GM23338 (cell line): ENCODE measurements at regions not wholly inside any gene's neighbourhood (a gene's known extent, or its start where the extent isn't known, plus 50 kb on each side); places are given as distances from the start of the nearest gene placed in this dataset.

ENCODE experiments used
- ATAC-seq: fragments of 200-7000 bp; cut with Tn5 transposase; 3 replicates; pipeline ENCODE4 v1.9.1; 2020
- DNase-seq: peaks from one replicate; pipeline ENCODE4 v3.0.0-alpha.2; 2015; ENCODE audit warnings: low spot score
- H2AFZ ChIP-seq: fragments of 200-600 bp; sonication (generic); 2 replicates; pipeline ENCODE4 v1.8.0; 2016; ENCODE audit warnings: antibody characterized with exemption, mild to moderate bottlenecking, moderate library complexity
- H3F3A ChIP-seq: fragments of 200-600 bp; sonication (generic); replicated peaks from 2 replicates; pipeline ENCODE4 v1.8.0; 2017; ENCODE audit warnings: antibody characterized with exemption, mixed run types, low read depth
- H3K27ac ChIP-seq: fragments of 200-600 bp; sonication (generic); 2 replicates; pipeline ENCODE4 v1.6.1; 2016; ENCODE audit warnings: low read depth
- H3K27me3 ChIP-seq: fragments of 200-600 bp; sonication (generic); 2 replicates; pipeline ENCODE4 v1.8.0; 2016; ENCODE audit warnings: mild to moderate bottlenecking, mixed run types, moderate library complexity; ENCODE audit not compliant: insufficient read depth
- H3K36me3 ChIP-seq: fragments of 200-600 bp; sonication (generic); 2 replicates; pipeline ENCODE4 v1.8.0; 2016; ENCODE audit warnings: mild to moderate bottlenecking; ENCODE audit not compliant: insufficient read depth
- H3K4me1 ChIP-seq: fragments of 200-600 bp; sonication (generic); 2 replicates; pipeline ENCODE4 v1.8.0; 2016; ENCODE audit warnings: mild to moderate bottlenecking, moderate library complexity; ENCODE audit not compliant: insufficient read depth
- H3K4me2 ChIP-seq: fragments of 200-600 bp; sonication (generic); 2 replicates; pipeline ENCODE4 v1.7.1; 2017; ENCODE audit warnings: mixed run types
- H3K4me3 ChIP-seq: fragments of 200-600 bp; sonication (generic); 2 replicates; pipeline ENCODE4 v1.6.1; 2016; ENCODE audit warnings: mixed run types
- H3K79me2 ChIP-seq: fragments of 200-600 bp; sonication (generic); replicated peaks from 2 replicates; pipeline ENCODE4 v1.8.0; 2017; ENCODE audit warnings: mild to moderate bottlenecking; ENCODE audit not compliant: insufficient read depth
- H3K9me2 ChIP-seq: fragments of 200-600 bp; sonication (generic); 2 replicates; pipeline ENCODE4 v1.8.0; 2017; ENCODE audit not compliant: insufficient read depth
- H4K20me1 ChIP-seq: fragments of 200-600 bp; sonication (generic); replicated peaks from 2 replicates; pipeline ENCODE4 v1.8.0; 2017; ENCODE audit warnings: mild to moderate bottlenecking; ENCODE audit not compliant: insufficient read depth
- H3K27ac Mint-ChIP-seq: 2 replicates; pipeline ENCODE4 v1.8.0; 2020; ENCODE audit warnings: inconsistent platforms, mild to moderate bottlenecking, moderate library complexity, mixed read lengths
- H3K27me3 Mint-ChIP-seq: 3 replicates; pipeline ENCODE4 v1.8.0; 2022; ENCODE audit warnings: low read depth, mild to moderate bottlenecking, moderate library complexity, mixed read lengths, inconsistent platforms; ENCODE audit not compliant: insufficient read depth, poor library complexity
- H3K36me3 Mint-ChIP-seq: 3 replicates; pipeline ENCODE4 v1.8.0; 2021; ENCODE audit warnings: low read depth, mild to moderate bottlenecking, inconsistent platforms, moderate library complexity, mixed read lengths
- H3K4me1 Mint-ChIP-seq: 3 replicates; pipeline ENCODE4 v1.8.0; 2020; ENCODE audit warnings: mild to moderate bottlenecking, inconsistent platforms, mixed read lengths
- H3K4me3 Mint-ChIP-seq: 3 replicates; pipeline ENCODE4 v1.8.0; 2021; ENCODE audit warnings: moderate library complexity, mild to moderate bottlenecking, inconsistent platforms, mixed read lengths
- H3K9me3 Mint-ChIP-seq: 3 replicates; pipeline ENCODE4 v1.8.0; 2020; ENCODE audit warnings: moderate library complexity, mild to moderate bottlenecking, inconsistent platforms, mixed read lengths
- CREB1 ChIP-seq: fragments of 250-450 bp; sonication (Bioruptor Pico); IDR thresholded peaks from 2 replicates; pipeline ENCODE4 v1.5.0; 2020; ENCODE audit warnings: low read depth, mild to moderate bottlenecking, moderate library complexity
- CTCF ChIP-seq, 2 experiments: fragments of 200-600 bp in 1 of 2; sonication (generic) in 1 of 2; conservative IDR thresholded peaks; 2 replicates each; pipeline versions ENCODE4 v1.5.1 to v1.6.1; 2016 to 2017; ENCODE audit warnings: antibody characterized with exemption in 2 of 2, low read depth in 2 of 2, mild to moderate bottlenecking in 2 of 2, moderate library complexity in 1 of 2
- ETS1 ChIP-seq: IDR thresholded peaks from 2 replicates; pipeline ENCODE4 v1.6.1; 2016; ENCODE audit warnings: antibody characterized with exemption
- EZH2 ChIP-seq: fragments of 200-600 bp; sonication (generic); IDR thresholded peaks from one replicate; pipeline ENCODE4 v1.8.0; 2017; ENCODE audit warnings: antibody characterized with exemption, mild to moderate bottlenecking, low read depth; ENCODE audit not compliant: unreplicated experiment
- EZH2phosphoT487 ChIP-seq: fragments of 200-600 bp; sonication (generic); IDR thresholded peaks from one replicate; pipeline ENCODE4 v1.8.1; 2018; ENCODE audit warnings: antibody characterized with exemption; ENCODE audit not compliant: unreplicated experiment
- JUNB ChIP-seq: IDR thresholded peaks from one replicate; pipeline ENCODE4 v1.6.1; 2016; ENCODE audit warnings: antibody characterized with exemption; ENCODE audit not compliant: unreplicated experiment
- NANOG ChIP-seq: IDR thresholded peaks from 2 replicates; pipeline ENCODE4 v1.6.1; 2016; ENCODE audit warnings: antibody characterized with exemption, borderline replicate concordance
- POLR2AphosphoS5 ChIP-seq: IDR thresholded peaks from 2 replicates; pipeline ENCODE4 v1.6.1; 2016; ENCODE audit warnings: antibody characterized with exemption, low read depth
- REST ChIP-seq: IDR thresholded peaks from one replicate; pipeline ENCODE4 v1.6.1; 2018; ENCODE audit warnings: antibody characterized with exemption; ENCODE audit not compliant: unreplicated experiment
- STAT1 ChIP-seq: IDR thresholded peaks from one replicate; pipeline ENCODE4 v1.6.1; 2016; ENCODE audit warnings: antibody characterized with exemption; ENCODE audit not compliant: unreplicated experiment
- ZNF114 ChIP-seq: fragments of 250-450 bp; sonication (Bioruptor Pico); IDR thresholded peaks from 2 replicates; pipeline ENCODE4 v1.5.0; 2020; ENCODE audit warnings: mild to moderate bottlenecking, moderate library complexity
- ZNF331 ChIP-seq: fragments of 250-450 bp; sonication (Bioruptor Pico); IDR thresholded peaks from 2 replicates; pipeline ENCODE4 v1.5.0; 2020; ENCODE audit warnings: low read depth, mild to moderate bottlenecking, moderate library complexity
- ZNF462 ChIP-seq: fragments of 250-450 bp; sonication (Bioruptor Pico); IDR thresholded peaks from 2 replicates; pipeline ENCODE4 v1.5.0; 2020; ENCODE audit warnings: mild to moderate bottlenecking, moderate library complexity

- Mint-ChIP-seq H3K4me3 (no peak overlapping the region), H3K27ac (no peak overlapping the region), H3K9me3 (peaks cover 65% of the 10 kb centered on the region), H3K36me3 (peaks cover 33% of the 10 kb centered on the region), H3K4me1 (no peaks in the 10 kb centered on the region; the same call in 2 of the 3 replicates), H3K27me3 (peaks cover 3% of the 10 kb centered on the region)
- Histone ChIP-seq H3K9me2 (no peaks in the 10 kb centered on the region), H3F3A (no peaks in the 10 kb centered on the region), H3K4me3 (no peak overlapping the region), H3K27me3 (no peaks in the 10 kb centered on the region), H3K36me3 (0 out of 2 replicates have a peak, but pooled peaks cover 3% of the 10 kb centered on the region), H3K79me2 (no peaks in the 10 kb centered on the region), H2AFZ (no peak overlapping the region), H3K27ac (no peak overlapping the region), H3K4me1 (no peaks in the 10 kb centered on the region), H4K20me1 (no peaks in the 10 kb centered on the region), H3K4me2 (no peak overlapping the region)
- TF ChIP-seq JUNB (no peak), EZH2 (no peak), CTCF (conservative IDR thresholded peaks at IDR 0.05; ENCODE audit: low read depth in 2 of 2) (no peak), ZNF331 (CRISPR knock-in tag) (no peak), REST (no peak), NANOG (no peak), EZH2phosphoT487 (no peak), ZNF462 (CRISPR knock-in tag) (no peak), CREB1 (no peak), POLR2AphosphoS5 (no peak), STAT1 (no peak), ZNF114 (CRISPR knock-in tag) (no peak), ETS1 (no peak)
- ATAC-seq (no peak), DNase-seq (no peak)
Observed at GRCh38 chr18:78367996-78368395, 611.6 kb upstream of the SALL3 start.
